HG03442 (cell line): ENCODE measurements at regions not wholly inside any gene's neighbourhood (a gene's known extent, or its start where the extent isn't known, plus 50 kb on each side); places are given as distances from the start of the nearest gene placed in this dataset.
"Not testable (repeated sequence)": the region's sequence is repeated elsewhere in the genome, so short reads cannot be mapped to it uniquely, and the experiment has no call there.

Experiments
- ATAC-seq: cut with Tn5 transposase; IDR thresholded peaks from one replicate; pipeline ENCODE4 v1.9.1; 2021; ENCODE audit warnings: mild to moderate bottlenecking, moderate library complexity; ENCODE audit not compliant: unreplicated experiment

GRCh38 chr2:8510055-8510454, 171.8 kb upstream of the ID2 start:
- not testable (repeated sequence) for ATAC-seq

DNA sequence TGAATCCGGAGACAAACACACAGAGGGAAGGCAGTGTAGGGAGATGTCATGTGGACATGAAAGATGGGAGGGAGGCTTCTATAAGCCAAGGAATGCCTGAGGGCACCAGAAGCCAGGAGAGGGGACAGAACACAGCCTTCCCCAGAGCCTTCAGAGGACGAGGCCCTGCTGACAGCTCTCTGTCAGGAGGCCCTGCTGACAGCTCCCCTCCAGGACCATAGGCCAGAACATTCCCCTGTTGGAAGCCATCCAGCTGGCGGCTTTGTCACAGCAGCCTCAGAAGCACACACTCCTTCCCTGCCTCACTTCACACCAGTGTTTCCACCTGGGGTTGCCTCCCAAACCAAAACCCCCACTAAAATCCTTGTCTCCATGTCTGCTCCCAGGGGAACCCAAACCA, 171.3 kb upstream of the ID2 start:
- ATAC-seq, result no peak

- ATAC-seq, result no peak
Observed at GRCh38 chr2:8511868-8512612, 169.8 kb upstream of the ID2 start.

GRCh38 chr2:8513601-8514273, 168.1 kb upstream of the ID2 start:
- ATAC-seq, result no peak

GRCh38 chr2:8514274-8514662, 167.6 kb upstream of the ID2 start:
- no peak for ATAC-seq

- ATAC-seq, result peak; percentile 63
Observed at GRCh38 chr2:8514796-8515758, 166.8 kb upstream of the ID2 start.

- ATAC-seq, result peak; percentile 25
Observed at GRCh38 chr2:8515864-8516533, 165.9 kb upstream of the ID2 start.

GRCh38 chr2:8517850-8518498, 163.9 kb upstream of the ID2 start:
- ATAC-seq, result no peak

GRCh38 chr2:8518979-8519668, 162.7 kb upstream of the ID2 start:
- ATAC-seq, result no peak

GRCh38 chr2:8520791-8521344, 161.0 kb upstream of the ID2 start:
- ATAC-seq, result no peak

GRCh38 chr2:8522687-8523086, 159.2 kb upstream of the ID2 start:
- ATAC-seq, result no peak

GRCh38 chr2:8524388-8524787, 157.5 kb upstream of the ID2 start:
- ATAC-seq, result no peak

DNA sequence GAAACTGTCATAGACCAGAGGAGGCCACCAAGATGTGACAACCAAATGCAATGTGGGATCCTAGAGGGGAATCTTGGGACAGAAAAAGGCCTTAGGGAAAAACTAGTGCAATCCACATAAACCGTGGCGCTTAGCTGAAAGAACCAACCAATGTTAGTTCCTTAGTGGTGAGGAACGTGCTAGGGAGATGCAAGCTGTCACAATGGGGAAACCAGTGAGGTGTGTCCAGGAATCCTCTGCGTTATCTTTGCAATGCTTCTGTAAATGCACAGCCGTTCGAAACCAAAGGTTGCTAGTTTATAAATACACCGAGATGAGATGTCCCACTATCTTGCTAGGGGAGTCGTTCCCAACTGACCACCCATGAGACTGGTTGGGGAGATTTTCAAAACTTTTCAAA, 157.0 kb upstream of the ID2 start:
- ATAC-seq, result no peak

DNA sequence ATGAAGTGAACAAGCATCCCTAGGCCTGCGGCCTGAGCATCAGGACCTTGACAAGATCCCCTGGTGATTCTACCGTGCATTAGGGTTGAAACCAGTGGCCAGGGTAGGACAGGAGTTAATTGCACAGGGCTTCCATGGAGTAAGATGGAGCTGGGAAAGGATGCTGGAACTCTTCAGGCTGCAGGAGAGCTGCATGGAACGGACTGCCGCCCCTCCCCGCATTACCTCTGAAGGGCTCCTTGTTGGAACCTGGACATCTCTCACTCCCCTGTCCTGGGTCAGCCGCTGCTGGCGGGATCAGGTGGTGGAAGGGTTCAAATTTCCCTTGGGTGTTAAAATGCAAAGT, 156.6 kb upstream of the ID2 start:
- ATAC-seq, result no peak

DNA sequence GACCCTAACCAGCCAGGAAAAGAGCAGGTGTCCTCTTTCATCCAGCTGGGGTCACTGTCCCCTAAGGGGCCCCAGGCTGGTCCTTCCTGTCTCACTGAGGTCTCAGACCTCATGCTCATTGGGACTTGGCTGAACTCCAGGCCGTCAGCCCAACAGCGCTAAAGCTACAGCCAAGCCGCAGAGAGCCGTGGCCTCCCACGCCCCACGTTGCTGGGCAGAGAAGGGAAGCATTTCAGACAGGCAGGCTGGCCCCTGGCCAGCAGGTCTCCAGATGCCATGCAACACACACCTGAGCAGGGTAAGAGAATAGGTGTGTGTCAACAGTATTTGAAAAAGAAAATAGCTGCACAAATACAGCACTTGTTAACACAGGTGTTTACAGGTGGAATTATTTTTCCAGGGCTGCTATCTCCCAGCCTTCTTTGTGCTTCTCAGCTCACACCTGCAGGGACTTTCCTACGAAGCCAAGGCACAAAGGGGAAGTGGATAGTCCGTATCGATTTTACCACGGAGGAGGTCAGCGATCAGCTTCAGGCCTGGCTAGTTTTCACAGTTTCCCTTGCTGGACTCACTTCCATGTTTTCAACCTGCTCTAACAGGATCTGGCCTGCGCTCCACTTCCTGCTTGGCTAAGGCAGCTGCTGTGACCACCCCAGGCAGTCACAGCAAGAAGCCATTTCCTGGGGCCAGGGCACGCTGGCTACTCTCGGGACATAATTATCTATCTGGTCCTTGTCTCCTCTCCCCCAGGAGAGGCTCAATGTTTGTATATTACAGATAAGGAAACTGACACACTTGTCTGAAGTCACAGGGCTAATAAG, 156.1 kb upstream of the ID2 start:
- ATAC-seq, result peak; percentile 78

DNA sequence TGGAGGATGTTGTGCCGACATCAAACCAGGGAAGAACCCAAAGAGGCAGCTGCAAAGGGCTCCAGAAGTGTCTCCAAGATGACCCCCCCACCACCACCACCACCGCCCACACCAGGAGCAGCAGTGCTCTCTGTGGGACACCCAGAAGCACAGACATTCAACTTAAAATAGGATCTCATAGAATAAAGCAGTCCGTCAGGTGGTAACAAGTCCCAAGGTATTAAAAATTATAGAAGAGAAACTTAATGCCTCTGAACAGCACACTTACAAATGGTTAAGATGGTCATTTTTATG, 155.5 kb upstream of the ID2 start:
- no peak for ATAC-seq

GRCh38 chr2:8527031-8527430, 154.8 kb upstream of the ID2 start:
- ATAC-seq, result no peak

- ATAC-seq, result no peak
Observed at GRCh38 chr2:8527676-8528075, 154.2 kb upstream of the ID2 start.

- ATAC-seq, result no peak
Observed at GRCh38 chr2:8528863-8529262, 153.0 kb upstream of the ID2 start.
